LNCaP clone FGC (cell line): ENCODE measurements at regions not wholly inside any gene's neighbourhood (a gene's known extent, or its start where the extent isn't known, plus 50 kb on each side); places are given as distances from the start of the nearest gene placed in this dataset.

Experiments
- DNase-seq: peaks from one replicate; pipeline ENCODE4 v3.0.0-alpha.2; 2011; ENCODE audit warnings: low read depth
- H3K4me3 ChIP-seq: 2 replicates; pipeline ENCODE4 v1.5.1; 2011; ENCODE audit warnings: mild to moderate bottlenecking, low read depth, low read length, control low read depth
- CTCF ChIP-seq: IDR thresholded peaks from 2 replicates; pipeline ENCODE4 v1.5.1; 2012; ENCODE audit warnings: mild to moderate bottlenecking; ENCODE audit not compliant: control insufficient read depth, insufficient read depth; ENCODE audit errors: extremely low read depth

GRCh38 chr11:115921986-115922385 is 417.8 kb upstream of the CADM1 start:
- H3K4me3 ChIP-seq, result no peak overlapping the region
- no peak for TF ChIP-seq CTCF

GRCh38 chr11:115921540-115921939 is 417.3 kb upstream of the CADM1 start:
- no peak for DNase-seq
- no peak for TF ChIP-seq CTCF

More at GRCh38 chr11:115921986-115922385, 417.8 kb upstream of the CADM1 start:
- no peak for DNase-seq

GRCh38 chr11:115920841-115921480 is 416.7 kb upstream of the CADM1 start:
- no peak for TF ChIP-seq CTCF
- H3K4me3 ChIP-seq, result no peak overlapping the region
- DNase-seq, result peak; percentile 67

More at GRCh38 chr11:115921540-115921939, 417.3 kb upstream of the CADM1 start:
- H3K4me3 ChIP-seq, result no peak overlapping the region

- TF ChIP-seq CTCF, result no peak
- no peak for DNase-seq
- no peak overlapping the region for H3K4me3 ChIP-seq
These were observed 415.9 kb upstream of the CADM1 start for GRCh38 chr11:115920092-115920461.

- DNase-seq, result no peak
- H3K4me3 ChIP-seq, result no peak overlapping the region
- no peak for TF ChIP-seq CTCF
These were observed 415.3 kb upstream of the CADM1 start for GRCh38 chr11:115919341-115920091.

- DNase-seq, result no peak
- TF ChIP-seq CTCF, result no peak
- no peak overlapping the region for H3K4me3 ChIP-seq
These were observed 414.4 kb upstream of the CADM1 start for GRCh38 chr11:115918576-115918975.
